ENCODE measurements at regions not wholly inside any gene's neighbourhood (a gene's known extent, or its start where the extent isn't known, plus 50 kb on each side); places are given as distances from the start of the nearest gene placed in this dataset.

GRCh38 chr3:160170409-160171370, 54.5 kb upstream of the C3orf80 start:
- no peak for DNase-seq

- DNase-seq: no peak
Measured at GRCh38 chr3:160171813-160172212, 53.4 kb upstream of the C3orf80 start.

GRCh38 chr3:160174621-160175020, 50.6 kb upstream of the C3orf80 start:
- DNase-seq: no peak
